NK-92 treated with Interleukin-12 subunit alpha and Interleukin-12 subunit beta, amount 100 ng/mL, for 24 hours (cell line): ENCODE measurements at regions not wholly inside any gene's neighbourhood (a gene's known extent, or its start where the extent isn't known, plus 50 kb on each side); places are given as distances from the start of the nearest gene placed in this dataset.
"Not testable (repeated sequence)": the region's sequence is repeated elsewhere in the genome, so short reads cannot be mapped to it uniquely, and the experiment has no call there.

ENCODE experiments used
- DNase-seq: peaks from one replicate; lab custom pipeline; 2025; lab: John Stamatoyannopoulos, UW

DNA sequence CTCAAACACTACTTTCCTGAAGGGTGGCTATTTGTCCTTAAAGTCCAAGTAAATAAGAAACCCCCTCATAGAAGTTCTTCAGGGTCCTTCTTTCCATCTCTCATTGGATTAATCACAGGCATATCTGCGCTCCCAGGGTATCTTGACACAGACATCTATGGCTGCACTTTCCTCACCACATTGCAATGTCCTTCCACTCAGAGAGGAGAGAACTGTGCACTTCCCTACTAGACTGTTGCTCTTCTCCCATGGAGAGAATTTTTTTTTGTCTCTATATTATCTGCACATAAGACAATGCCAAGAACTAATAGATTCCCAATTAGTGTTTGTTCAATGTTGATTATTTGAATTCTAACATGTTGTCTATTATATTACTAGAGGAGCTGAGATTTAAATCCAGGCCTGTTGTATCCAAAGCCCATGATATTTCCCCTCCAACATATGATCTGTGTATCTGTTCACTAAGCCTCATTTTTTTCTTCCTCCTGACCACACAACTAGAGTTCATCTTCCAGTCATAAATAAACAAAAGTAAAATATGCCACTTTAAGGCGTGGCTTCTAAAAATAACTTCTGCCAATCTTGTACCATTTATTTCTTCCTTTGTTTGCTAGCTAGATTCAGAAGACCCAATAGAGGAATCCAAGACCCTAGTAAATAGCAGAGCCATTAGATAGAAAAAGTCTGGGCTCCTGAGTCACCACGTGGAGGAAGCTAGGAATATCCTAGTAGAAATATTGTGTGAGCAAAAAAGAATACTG is 61.5 kb upstream of the FAM241A start:
- no peak for DNase-seq

DNA sequence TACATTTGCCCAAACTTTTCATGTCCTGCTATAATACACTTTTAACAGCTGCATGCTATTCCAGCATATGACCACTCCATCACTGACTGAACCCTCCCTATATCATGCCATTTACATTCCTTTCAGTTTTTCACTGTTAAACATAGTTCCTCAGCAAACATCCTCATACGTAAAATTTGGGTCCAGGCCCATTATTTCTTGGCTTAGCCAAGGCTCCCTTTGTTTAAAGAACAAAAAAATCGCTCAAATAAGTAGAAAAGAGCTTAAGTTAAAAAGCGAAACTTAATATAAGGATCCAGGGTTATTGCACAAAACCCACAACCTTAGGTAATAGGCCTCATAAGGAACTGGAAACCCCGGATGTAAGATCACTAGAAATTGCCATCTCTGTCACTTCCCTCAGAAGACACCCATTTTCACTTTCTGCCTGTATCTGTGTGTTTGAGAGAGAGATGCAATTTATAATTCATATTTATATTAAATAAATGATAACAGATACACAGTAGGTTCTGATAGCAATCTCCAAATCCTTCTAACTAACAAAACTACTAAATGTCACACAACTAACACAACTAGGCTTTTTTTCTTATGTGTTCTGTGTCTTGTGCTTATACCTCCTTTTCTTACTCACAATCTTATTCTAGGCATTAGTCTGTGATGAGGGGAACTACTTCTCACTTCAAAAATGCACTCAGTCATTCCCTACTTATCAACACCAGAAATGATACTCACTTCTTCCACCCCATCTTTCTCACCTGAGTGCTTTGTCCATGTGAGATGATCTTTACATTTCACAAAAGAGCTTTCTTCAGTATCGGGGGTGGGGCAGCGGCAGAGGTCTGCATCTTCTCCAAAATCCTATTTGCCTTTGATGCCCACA is 59.9 kb upstream of the FAM241A start:
- no peak for DNase-seq

DNA sequence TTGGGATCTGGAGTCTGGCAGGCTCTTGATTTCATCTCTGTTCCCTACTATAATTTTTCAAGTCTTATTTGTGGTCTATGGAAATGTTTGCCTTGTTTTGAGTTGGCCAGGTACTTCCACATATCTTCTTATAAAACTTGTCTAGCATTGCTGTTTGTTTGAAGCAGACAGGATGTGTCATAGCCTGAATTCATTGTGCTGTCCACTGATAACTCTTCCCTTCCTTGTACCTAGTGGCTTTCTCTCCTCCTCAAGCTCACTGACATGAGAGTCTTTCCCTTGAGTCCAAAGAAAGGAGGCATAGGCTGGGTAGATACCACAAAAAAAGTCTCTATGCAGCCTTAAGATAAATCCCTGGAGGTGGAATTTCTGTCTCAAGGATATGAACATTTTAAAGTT is 59.2 kb upstream of the FAM241A start:
- no peak for DNase-seq

DNA sequence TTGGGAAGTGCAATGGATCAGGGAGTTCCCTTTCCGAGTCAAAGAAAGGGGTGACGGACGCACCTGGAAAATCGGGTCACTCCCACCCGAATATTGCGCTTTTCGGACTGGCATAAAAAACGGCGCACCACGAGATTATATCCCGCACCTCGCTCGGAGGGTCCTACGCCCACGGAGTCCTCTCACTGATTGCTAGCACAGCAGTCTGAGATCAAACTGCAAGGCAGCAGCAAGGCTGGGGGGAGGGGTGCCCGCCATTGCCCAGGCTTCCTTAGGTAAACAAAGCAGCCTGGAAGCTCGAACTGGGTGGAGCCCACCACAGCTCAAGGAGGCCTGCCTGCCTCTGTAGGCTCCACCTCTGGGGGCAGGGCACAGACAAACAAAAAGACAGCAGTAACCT is 58.6 kb upstream of the FAM241A start:
- not testable (repeated sequence) for DNase-seq

DNA sequence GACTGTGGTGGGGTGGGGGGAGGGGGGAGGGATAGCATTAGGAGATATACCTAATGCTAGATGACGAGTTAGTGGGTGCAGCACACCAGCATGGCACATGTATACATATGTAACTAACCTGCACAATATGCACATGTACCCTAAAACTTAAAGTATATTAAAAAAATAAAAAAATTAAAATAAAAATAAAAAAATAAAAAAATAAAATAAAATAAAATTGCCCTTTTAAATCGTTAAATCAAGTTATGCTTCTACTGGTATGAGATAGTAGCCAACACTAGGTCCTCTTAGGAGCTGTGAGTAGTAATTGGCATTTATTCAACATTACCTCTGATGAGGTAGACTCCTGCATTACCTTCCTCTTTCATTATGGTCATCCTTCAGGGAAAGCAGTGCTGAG is 52.9 kb upstream of the FAM241A start:
- not testable (repeated sequence) for DNase-seq

DNA sequence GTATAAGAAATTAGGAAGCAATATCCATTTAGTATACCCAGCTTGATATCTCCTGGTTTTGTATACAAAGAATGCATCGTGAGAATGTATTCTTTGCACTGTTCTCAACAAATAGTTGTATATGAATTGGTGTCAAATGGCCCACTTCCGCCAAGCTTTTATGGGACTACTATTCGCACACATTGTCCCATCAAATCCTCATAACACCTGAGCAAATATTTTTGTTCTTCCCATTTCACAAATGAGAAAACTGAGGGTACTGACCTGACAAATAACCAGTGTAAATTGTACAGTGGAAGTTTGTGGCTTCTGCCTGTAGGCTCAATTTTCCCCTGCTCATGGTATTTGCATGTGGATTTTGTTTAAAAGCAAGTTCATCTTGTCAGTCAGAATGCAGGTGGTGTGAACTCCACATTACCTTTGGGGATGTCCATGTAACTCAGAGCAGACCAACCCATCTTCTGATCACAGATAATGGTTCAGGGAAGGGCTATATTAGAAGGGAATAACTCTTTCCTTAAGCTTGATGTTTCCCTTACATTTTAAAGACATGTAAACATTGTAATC is 51.5 kb upstream of the FAM241A start:
- no peak for DNase-seq

DNA sequence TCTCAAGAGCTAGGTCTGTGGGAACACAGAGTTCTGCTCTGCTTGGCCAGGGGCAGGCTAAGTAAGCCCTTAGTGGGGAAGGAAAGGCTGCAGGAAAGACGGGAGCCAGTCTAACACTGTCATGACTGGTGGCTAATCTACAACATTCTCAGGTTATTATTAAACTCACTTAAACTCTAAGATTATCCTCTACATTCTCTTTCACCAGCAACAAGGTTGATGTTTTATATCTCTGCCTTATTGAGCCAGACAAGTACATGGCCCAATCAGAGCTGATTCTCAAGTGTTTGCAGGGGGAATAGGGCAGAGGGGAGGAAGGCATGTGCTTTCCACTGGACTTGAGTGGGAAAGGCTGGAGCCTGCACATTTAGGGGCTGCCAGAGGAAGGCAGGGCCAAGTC is 50.9 kb upstream of the FAM241A start:
- no peak for DNase-seq
